ENCODE measurements at regions not wholly inside any gene's neighbourhood (a gene's known extent, or its start where the extent isn't known, plus 50 kb on each side); places are given as distances from the start of the nearest gene placed in this dataset.

- no peak overlapping the region for H2AFZ ChIP-seq (ENCODE audit: control insufficient read depth, low read depth, low read length)
- H3K4me3 ChIP-seq: no peak overlapping the region
- 12% methylated on average over 4 of the region's 4 CpGs for WGBS (ENCODE audit: insufficient coverage, insufficient replicate concordance, low lambda C conversion rate, missing lambda C conversion rate)
- no peak overlapping the region for H3K27ac ChIP-seq (ENCODE audit: control insufficient read depth, insufficient read depth)
- in situ Hi-C loops (cut with MboI) (no loop called here), intact Hi-C loops (cut with micrococcal nuclease; ENCODE audit: unreplicated experiment) (no loop called here)
- no peak for ATAC-seq
- no peaks in the 10 kb centered on the region for H4K20me1 ChIP-seq (ENCODE audit: control insufficient read depth, insufficient read depth)
- no peaks in the 10 kb centered on the region for H3K27me3 ChIP-seq (replicated peaks in 1 of 2; ENCODE audit: control insufficient read depth in 2 of 2, insufficient read depth in 2 of 2, low read length in 1 of 2)
- BruUV-seq (replicated peaks): no TSS peak
- FAIRE-seq: no peak
- RAD21 ChIA-PET (ENCODE audit: unreplicated experiment): no interaction called here
- no peaks in the 10 kb centered on the region; the same call in 2 of the 3 replicates for H3K9me3 ChIP-seq (replicated peaks; ENCODE audit: control insufficient read depth, insufficient read depth, low read length)
- H3K79me2 ChIP-seq (ENCODE audit: control insufficient read depth, insufficient read depth, low read length): no peaks in the 10 kb centered on the region
- no peak overlapping the region for H3K9ac ChIP-seq (ENCODE audit: control insufficient read depth, insufficient read depth, low read length)
- H3K36me3 ChIP-seq (ENCODE audit: control insufficient read depth in 2 of 2, insufficient read depth in 2 of 2, low read length in 1 of 2): no peaks in the 10 kb centered on the region
- SMC1A ChIA-PET (ENCODE audit: uncharacterized antibody, unreplicated experiment): interaction anchor here (0.6 kb wide), 1 partner anchor 323 kb away, joined by 3 read pairs; no protein-coding TSS in a partner anchor
- H3K4me1 ChIP-seq (ENCODE audit: control insufficient read depth, insufficient read depth, low read length): no peaks in the 10 kb centered on the region
- no peak overlapping the region for H3K4me2 ChIP-seq (ENCODE audit: control insufficient read depth, insufficient read depth)
- no peak for DNase-seq (ENCODE audit: low read depth, low spot score)
- CTCF ChIA-PET: no interaction called here
- POLR2A ChIA-PET: interaction anchor here (0.6 kb wide), 1 partner anchor 266 kb away, joined by 3 read pairs; no protein-coding TSS in a partner anchor
- TF ChIP-seq RBBP5 (conservative IDR thresholded peaks at IDR 0.05) (no peak), NRF1 (conservative IDR thresholded peaks at IDR 0.05; ENCODE audit: low read depth, low read length) (no peak), MYB (IDR thresholded peaks at IDR 0.05; ENCODE audit: borderline replicate concordance, low read depth, low read length) (no peak), TBL1XR1 (IDR thresholded peaks at IDR 0.05; ENCODE audit: low read depth, low read length) (no peak), MEF2B (IDR thresholded peaks at IDR 0.05; ENCODE audit: partially characterized antibody, poor library complexity, severe bottlenecking) (no peak), CREB1 (IDR thresholded peaks at IDR 0.05; ENCODE audit: low read depth) (no peak), ZBTB11 (CRISPR knock-in tag; IDR thresholded peaks at IDR 0.05) (no peak), ESRRA (IDR thresholded peaks at IDR 0.05; ENCODE audit: low read length) (no peak), E4F1 (IDR thresholded peaks at IDR 0.05; ENCODE audit: borderline replicate concordance, partially characterized antibody) (no peak), ZBTB33 (IDR thresholded peaks at IDR 0.05) (no peak), PML (IDR thresholded peaks at IDR 0.05; ENCODE audit: low read length) (no peak), BACH1 (IDR thresholded peaks at IDR 0.05; ENCODE audit: borderline replicate concordance) (no peak), EED (IDR thresholded peaks at IDR 0.05; ENCODE audit: low read depth) (no peak), PKNOX1 (IDR thresholded peaks at IDR 0.05) (no peak)
Observed at GRCh38 chr3:8421711-8422110, 79.9 kb upstream of the LMCD1 start.
